Thyroid gland (tissue), 4 donors: ENCODE measurements at regions not wholly inside any gene's neighbourhood (a gene's known extent, or its start where the extent isn't known, plus 50 kb on each side); places are given as distances from the start of the nearest gene placed in this dataset.

Experiments
- POLR2A ChIP-seq, 2 donors: fragments of 450-650 bp; IDR thresholded peaks; one replicate each; pipeline ENCODE4 v1.6.1; 2017; ENCODE audit warnings: antibody characterized with exemption in 2 of 2, mild to moderate bottlenecking in 2 of 2, moderate library complexity in 1 of 2
- TF ChIP-seq, protein P1 (sequence below), 6 experiments: fragments of 200-600 bp in 3 of 6; fragments of 450-650 bp in 3 of 6; sonication (generic) in 3 of 6; IDR thresholded peaks; one replicate each; pipeline ENCODE4 v1.5.1; 2016 to 2019; ENCODE audit warnings: antibody characterized with exemption in 6 of 6, mild to moderate bottlenecking in 2 of 6, inconsistent platforms in 1 of 6, moderate library complexity in 1 of 6

DNA sequence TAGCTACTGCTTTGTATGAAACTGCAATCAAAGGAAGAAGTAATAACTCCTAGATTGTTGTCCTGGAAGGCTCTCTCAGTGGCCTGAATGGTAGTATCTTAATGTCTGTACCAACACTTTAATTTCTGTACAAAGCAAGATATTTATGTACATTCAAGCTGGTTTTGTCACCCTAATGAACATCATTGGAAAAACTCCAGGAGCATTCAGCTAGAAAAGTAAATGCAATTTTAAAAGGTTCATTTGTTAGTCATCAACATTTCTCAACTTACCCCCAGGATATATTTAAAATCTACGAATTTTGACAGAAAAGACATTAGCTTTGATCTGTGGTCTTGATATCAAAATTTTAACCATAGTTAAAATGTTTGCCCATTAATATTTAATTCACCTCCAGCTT lies 80.0 kb upstream of the FGF13 start:
- TF ChIP-seq, protein P1, sequence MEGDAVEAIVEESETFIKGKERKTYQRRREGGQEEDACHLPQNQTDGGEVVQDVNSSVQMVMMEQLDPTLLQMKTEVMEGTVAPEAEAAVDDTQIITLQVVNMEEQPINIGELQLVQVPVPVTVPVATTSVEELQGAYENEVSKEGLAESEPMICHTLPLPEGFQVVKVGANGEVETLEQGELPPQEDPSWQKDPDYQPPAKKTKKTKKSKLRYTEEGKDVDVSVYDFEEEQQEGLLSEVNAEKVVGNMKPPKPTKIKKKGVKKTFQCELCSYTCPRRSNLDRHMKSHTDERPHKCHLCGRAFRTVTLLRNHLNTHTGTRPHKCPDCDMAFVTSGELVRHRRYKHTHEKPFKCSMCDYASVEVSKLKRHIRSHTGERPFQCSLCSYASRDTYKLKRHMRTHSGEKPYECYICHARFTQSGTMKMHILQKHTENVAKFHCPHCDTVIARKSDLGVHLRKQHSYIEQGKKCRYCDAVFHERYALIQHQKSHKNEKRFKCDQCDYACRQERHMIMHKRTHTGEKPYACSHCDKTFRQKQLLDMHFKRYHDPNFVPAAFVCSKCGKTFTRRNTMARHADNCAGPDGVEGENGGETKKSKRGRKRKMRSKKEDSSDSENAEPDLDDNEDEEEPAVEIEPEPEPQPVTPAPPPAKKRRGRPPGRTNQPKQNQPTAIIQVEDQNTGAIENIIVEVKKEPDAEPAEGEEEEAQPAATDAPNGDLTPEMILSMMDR (IDR thresholded peaks at IDR 0.05), result no peak
- TF ChIP-seq POLR2A (IDR thresholded peaks at IDR 0.05), result no peak
